NCI-H2227 treated with DMSO at 0.1 percent for 48 hours (cell line): ENCODE measurements at regions not wholly inside any gene's neighbourhood (a gene's known extent, or its start where the extent isn't known, plus 50 kb on each side); places are given as distances from the start of the nearest gene placed in this dataset.
A peak's percentile ranks its signal among the peaks of the same experiment; 100 is the strongest.

ENCODE experiments used
- DNase-seq: peaks from one replicate; lab custom pipeline; 2025; lab: John Stamatoyannopoulos, UW

GRCh38 chr12:107402041-107403022 lies 283.3 kb upstream of the PWP1 start:
- peak; percentile 38 for DNase-seq

GRCh38 chr12:107404981-107405380 lies 280.6 kb upstream of the PWP1 start:
- no peak for DNase-seq

DNA sequence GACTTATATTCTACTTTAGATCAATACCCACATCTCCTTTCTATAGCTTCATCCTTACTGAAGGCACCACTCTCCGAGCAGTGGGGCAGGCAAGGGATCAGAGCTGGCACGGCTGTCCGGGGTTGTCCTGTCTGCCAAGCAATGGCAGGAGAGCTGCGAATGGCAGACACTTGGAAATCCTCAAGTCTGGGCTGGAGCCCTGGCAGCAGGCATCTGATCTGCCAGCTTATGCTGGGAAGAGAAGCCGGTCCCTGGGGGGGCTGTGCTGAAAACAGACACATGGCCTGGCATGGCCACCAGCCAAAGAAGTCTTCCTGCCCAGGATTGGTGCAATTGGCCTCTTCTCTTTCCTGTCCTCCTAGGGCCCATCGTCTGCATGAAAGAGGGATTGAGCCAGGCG lies 280.2 kb upstream of the PWP1 start:
- DNase-seq: no peak

DNA sequence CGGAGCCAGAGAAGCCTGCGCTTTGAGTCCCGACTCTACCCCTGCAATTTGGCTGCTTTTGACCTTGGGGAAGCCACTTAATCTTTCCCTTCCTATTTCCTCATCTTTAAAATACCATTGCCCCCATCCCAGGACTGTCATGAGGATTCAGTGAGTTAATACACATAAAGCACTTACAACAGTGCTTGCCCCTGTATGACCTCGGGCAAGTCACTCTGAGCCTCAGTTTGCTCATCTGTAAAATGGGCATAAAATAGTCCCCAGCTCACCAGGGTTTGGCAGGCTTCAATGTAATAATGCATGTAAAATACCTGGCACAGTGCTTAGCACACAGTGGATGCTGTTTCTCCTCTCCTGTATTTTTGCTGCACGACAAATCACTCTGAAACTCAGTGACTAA lies 278.7 kb upstream of the PWP1 start:
- no peak for DNase-seq

- DNase-seq: no peak
These were observed 273.6 kb upstream of the PWP1 start for GRCh38 chr12:107411792-107412535.

DNA sequence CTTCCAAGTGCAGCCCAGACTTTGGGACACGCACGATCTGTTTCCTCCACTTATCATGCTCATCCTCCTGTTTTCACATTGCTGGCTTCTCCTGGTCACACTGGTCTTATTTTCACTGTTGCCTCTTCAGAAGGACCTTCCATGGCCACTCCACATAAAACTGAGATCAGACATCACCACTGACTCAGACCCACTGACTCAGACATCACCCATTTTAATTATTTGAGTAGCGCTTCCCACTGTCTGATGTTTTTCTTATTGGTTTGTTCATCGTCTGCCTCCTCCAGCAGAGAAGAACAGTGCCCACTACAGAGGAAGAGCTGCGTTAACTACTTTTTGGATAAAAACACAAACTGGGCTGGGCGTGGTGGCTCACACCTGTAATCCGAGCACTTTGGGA lies 270.5 kb upstream of the PWP1 start:
- DNase-seq: no peak

- no peak for DNase-seq
These were observed 269.8 kb upstream of the PWP1 start for GRCh38 chr12:107415834-107416233.

DNA sequence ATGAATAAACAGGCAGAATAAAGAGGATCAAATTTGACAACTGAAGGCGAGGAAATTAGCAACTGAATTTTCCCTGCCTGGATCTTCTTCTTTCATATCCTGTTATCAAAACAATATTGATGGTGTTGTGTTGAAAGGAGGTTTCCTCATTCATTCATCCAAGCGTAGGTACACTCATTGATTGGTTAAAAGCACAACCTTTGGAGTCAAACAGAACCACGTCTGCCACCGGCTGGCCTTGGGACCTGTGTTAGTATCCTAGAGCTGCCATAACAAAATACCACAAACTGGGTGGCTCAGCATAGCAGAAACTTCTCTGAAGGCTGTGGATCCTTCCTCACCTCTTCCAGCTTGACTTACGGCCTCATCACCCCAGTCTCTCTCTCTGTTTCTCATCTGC lies 268.6 kb upstream of the PWP1 start:
- DNase-seq: no peak

- no peak for DNase-seq
These were observed 266.6 kb upstream of the PWP1 start for GRCh38 chr12:107418981-107419380.

- DNase-seq: no peak
These were observed 262.1 kb upstream of the PWP1 start for GRCh38 chr12:107423531-107423930.

GRCh38 chr12:107429006-107429705 lies 256.4 kb upstream of the PWP1 start:
- DNase-seq: no peak

DNA sequence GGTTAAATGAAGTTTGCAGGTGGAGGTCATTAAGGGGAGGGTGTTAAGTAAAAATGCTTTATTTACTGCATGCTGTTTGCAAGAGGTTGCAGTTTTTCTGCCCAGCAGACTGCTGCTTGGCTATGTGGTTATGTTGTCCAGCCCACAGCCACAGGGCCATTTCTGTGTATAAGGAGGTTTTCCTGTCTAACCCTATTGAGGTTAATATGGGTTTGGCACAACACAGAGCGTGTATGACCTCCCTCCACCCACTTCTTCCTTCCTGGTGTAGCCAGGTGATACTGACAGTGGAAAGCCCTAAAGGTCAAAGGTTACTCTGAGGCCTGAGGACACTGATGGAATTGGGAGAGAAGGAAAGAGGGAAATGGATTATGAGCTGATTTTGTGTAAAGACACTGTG lies 253.7 kb upstream of the PWP1 start:
- DNase-seq: no peak

DNA sequence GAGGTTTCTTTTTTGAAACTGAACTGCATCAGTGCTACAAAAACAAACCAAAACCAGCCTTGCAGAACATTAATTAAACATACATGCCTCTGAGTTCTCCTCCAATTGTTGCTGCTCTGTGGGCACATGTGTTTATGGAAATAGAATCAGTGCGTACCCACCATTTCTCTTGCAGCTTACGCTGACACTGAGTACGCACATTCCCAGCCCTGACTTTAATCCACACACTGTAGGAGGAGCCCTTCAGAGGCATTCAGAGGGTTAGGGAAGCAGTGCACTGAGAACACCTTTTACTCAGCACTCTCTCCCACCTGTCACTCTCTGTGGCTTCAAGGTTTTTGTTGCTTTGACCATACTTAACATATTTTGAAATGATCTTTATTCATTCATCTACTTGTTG lies 250.5 kb upstream of the PWP1 start:
- DNase-seq: no peak

DNA sequence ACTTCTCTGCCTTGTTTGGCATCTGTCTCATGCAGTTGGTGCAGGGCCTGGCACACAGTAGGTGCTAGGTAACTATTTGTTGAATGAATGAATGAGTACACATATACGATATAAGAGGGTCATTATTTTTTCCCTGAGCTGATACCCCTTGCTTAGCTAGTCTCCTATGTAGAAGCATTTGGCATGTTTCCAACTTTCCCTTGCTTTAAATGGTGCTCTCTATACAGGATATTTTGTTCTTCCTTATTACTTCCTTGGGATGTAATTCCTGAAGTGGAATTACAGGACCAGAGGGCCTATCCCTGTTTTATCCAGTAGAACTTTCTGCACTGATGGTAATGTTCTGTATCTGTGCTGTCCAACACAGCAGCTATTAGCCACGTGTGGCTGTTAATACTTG lies 250.1 kb upstream of the PWP1 start:
- no peak for DNase-seq

- DNase-seq: no peak
These were observed 249.2 kb upstream of the PWP1 start for GRCh38 chr12:107436376-107436775.

DNA sequence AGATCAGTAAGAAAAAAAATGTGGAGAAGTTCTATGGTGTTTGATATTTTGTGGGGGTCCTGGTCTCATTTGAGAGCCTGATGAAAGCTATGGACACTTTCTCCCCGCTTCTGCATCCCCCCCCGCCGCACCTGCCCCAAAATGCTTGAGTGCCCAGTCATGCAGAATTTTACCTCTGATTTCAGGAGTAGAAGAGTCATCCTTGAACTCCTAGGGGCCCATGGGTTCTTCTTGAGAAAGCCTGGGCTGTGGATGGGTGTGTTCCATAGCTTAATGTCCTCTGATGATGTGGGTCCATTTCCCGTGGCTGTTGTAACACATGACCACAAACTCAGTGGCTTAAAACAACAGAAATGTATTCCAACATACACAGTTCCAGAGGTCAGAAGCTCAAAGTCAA lies 248.8 kb upstream of the PWP1 start:
- DNase-seq: no peak

DNA sequence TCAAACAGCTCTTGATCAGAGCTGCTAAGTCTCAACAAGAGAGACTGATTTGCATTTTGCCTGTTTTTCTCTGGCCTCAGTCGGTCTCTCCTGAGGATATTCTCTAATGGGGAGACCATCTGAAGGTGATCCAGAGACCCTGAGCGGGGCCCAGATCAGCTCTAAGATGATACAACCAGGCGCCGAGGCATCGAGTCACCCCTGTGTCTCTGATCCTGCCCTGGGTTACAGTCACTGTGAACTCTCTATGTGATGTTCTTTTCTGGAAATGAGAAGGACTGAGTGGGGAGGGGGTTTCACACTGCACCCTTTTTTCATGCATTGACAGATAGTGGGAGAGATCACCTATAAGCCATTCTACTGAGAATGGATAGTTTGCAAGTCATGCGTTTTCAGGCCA lies 247.6 kb upstream of the PWP1 start:
- no peak for DNase-seq

- no peak for DNase-seq
These were observed 246.4 kb upstream of the PWP1 start for GRCh38 chr12:107439026-107439738.

- DNase-seq: no peak
These were observed 245.0 kb upstream of the PWP1 start for GRCh38 chr12:107440606-107441005.

DNA sequence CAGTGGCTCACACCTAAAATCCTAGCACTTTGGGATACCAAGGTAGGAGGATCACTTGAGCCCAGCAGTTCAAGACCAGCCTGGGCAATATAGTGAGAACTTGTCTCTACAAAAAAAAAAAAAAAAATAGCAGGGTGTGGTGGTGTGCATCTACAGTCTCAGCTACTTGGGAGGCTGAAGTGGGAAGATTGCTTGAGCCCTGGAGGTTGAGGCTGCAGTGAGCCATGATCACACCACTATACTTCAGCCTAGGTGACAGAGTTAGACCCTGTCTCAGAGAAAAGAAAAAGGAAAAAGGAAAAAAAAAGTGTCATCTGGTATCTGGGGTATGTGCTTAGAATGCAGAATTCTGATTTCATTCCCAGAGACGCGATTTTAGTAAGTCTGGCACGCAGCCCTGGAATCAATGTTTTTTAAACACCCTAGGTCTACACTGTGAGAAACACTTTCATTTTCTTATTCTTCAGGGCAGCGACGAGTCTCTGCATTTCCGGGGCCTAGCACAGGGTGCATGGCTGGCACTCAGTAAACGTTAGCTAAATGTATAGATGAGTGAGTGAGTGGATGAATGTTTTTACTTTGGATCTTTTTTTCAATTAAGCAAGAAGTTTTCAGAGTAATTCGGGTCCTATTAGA lies 243.8 kb upstream of the PWP1 start:
- DNase-seq: no peak

DNA sequence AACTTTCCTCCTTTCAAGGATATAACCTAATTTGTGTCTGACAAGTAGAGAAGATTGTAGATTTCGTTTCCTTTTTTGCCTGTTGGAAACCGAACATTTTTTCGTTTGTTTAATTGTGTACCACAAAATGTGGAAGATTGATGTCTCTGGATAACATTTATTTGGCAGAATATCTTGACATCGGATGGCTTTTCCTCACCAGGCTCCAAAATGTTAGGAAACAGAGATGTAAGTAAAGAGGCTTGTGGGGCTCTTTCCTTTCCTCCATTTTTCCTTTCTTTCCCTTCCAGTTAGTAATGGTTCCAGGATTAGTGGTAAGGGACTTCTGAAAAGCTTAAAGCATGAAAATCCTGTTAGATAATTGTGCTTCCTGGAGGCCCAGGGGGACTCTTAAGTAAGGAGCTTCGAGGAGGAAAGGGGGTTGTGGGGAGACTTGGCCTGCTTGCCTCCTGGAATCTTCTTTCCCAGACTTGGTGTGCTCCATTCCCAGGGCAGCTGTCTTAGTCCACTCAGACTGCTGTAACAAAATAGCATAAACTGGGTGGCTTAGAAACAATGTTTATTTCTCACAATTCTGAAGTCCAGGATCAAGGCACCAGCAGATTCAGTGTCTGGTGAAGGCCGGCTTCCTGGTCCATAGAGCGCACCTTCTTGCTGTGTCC lies 243.1 kb upstream of the PWP1 start:
- DNase-seq: no peak
